H9 (cell line): ENCODE measurements at regions not wholly inside any gene's neighbourhood (a gene's known extent, or its start where the extent isn't known, plus 50 kb on each side); places are given as distances from the start of the nearest gene placed in this dataset.

Experiments used
- DNase-seq: peaks from one replicate; pipeline ENCODE4 v3.0.0-alpha.2; 2017
- H2AFZ ChIP-seq: one replicate; pipeline ENCODE4 v1.6.1; 2013; ENCODE audit warnings: mild to moderate bottlenecking, low read length, control low read depth, moderate library complexity
- H2AK5ac ChIP-seq: 2 replicates; pipeline ENCODE4 v1.6.1; 2013; ENCODE audit warnings: low read length, control low read depth, mixed read lengths; ENCODE audit not compliant: insufficient read length
- H2BK120ac ChIP-seq: one replicate; pipeline ENCODE4 v1.6.1; 2013; ENCODE audit warnings: low read depth, mild to moderate bottlenecking, low read length, control low read depth, inconsistent platforms; ENCODE audit not compliant: poor library complexity, severe bottlenecking
- H2BK12ac ChIP-seq: 2 replicates; pipeline ENCODE4 v1.6.1; 2013; ENCODE audit warnings: low read length, control low read depth, mixed read lengths, low read depth; ENCODE audit not compliant: insufficient read length
- H2BK15ac ChIP-seq: 2 replicates; pipeline ENCODE4 v1.6.1; 2013; ENCODE audit warnings: low read depth, low read length, control low read depth
- H2BK20ac ChIP-seq: one replicate; pipeline ENCODE4 v1.6.1; 2013; ENCODE audit warnings: low read depth, mild to moderate bottlenecking, low read length, control low read depth, inconsistent platforms; ENCODE audit not compliant: poor library complexity, severe bottlenecking
- H2BK5ac ChIP-seq: 2 replicates; pipeline ENCODE4 v1.6.1; 2013; ENCODE audit warnings: low read length, control low read depth, mixed read lengths; ENCODE audit not compliant: insufficient read length
- H3K14ac ChIP-seq: 2 replicates; pipeline ENCODE4 v1.6.1; 2013; ENCODE audit warnings: low read length, control low read depth; ENCODE audit not compliant: insufficient read depth
- H3K18ac ChIP-seq: 2 replicates; pipeline ENCODE4 v1.6.1; 2013; ENCODE audit warnings: low read depth, mild to moderate bottlenecking, mixed read lengths, low read length, control low read depth; ENCODE audit not compliant: insufficient read length
- H3K23ac ChIP-seq: 2 replicates; pipeline ENCODE4 v1.6.1; 2013; ENCODE audit warnings: low read length, control low read depth, mixed read lengths, low read depth; ENCODE audit not compliant: insufficient read length
- H3K23me2 ChIP-seq: 2 replicates; pipeline ENCODE4 v1.6.1; 2013; ENCODE audit warnings: low read depth, mild to moderate bottlenecking, mixed read lengths, low read length, control low read depth; ENCODE audit not compliant: insufficient read length, poor library complexity, severe bottlenecking
- H3K27ac ChIP-seq: 2 replicates; pipeline ENCODE4 v1.5.1; 2013; ENCODE audit warnings: low read length, control low read depth, mixed read lengths, low read depth; ENCODE audit not compliant: insufficient read length
- H3K27me3 ChIP-seq: 2 replicates; pipeline ENCODE4 v1.6.1; 2013; ENCODE audit warnings: low read length, control low read depth, inconsistent platforms; ENCODE audit not compliant: insufficient read depth
- H3K4ac ChIP-seq: 2 replicates; pipeline ENCODE4 v1.6.1; 2013; ENCODE audit warnings: low read depth, mild to moderate bottlenecking, control low read depth, inconsistent platforms, low read length, moderate library complexity
- H3K4me1 ChIP-seq: 2 replicates; pipeline ENCODE4 v1.6.1; 2013; ENCODE audit warnings: low read length, control low read depth, inconsistent platforms; ENCODE audit not compliant: insufficient read depth
- H3K4me2 ChIP-seq: 2 replicates; pipeline ENCODE4 v1.6.1; 2013; ENCODE audit warnings: low read length, control low read depth, mixed read lengths; ENCODE audit not compliant: insufficient read length, insufficient read depth
- H3K56ac ChIP-seq: 2 replicates; pipeline ENCODE4 v1.6.1; 2013; ENCODE audit warnings: low read depth, mild to moderate bottlenecking, mixed read lengths, low read length, control low read depth; ENCODE audit not compliant: insufficient read length
- H3K79me1 ChIP-seq: 2 replicates; pipeline ENCODE4 v1.6.1; 2013; ENCODE audit warnings: low read depth, mild to moderate bottlenecking, moderate library complexity, low read length, control low read depth, inconsistent platforms; ENCODE audit not compliant: insufficient read depth, poor library complexity, severe bottlenecking
- H3K79me2 ChIP-seq: 2 replicates; pipeline ENCODE4 v1.6.1; 2013; ENCODE audit warnings: low read length, control low read depth, inconsistent platforms; ENCODE audit not compliant: insufficient read depth
- H3K9ac ChIP-seq: 2 replicates; pipeline ENCODE4 v1.6.1; 2013; ENCODE audit warnings: low read length, control low read depth, mixed read lengths; ENCODE audit not compliant: insufficient read length; ENCODE audit errors: extremely low read depth
- H3K9me3 ChIP-seq: one replicate; pipeline ENCODE4 v1.6.1; 2013; ENCODE audit warnings: low read depth, low read length, inconsistent platforms; ENCODE audit not compliant: control insufficient read depth
- H3T11ph ChIP-seq: one replicate; pipeline ENCODE4 v1.6.1; 2013; ENCODE audit warnings: mild to moderate bottlenecking, low read length, control low read depth, inconsistent platforms
- H4K20me1 ChIP-seq: one replicate; pipeline ENCODE4 v1.6.1; 2013; ENCODE audit not compliant: control insufficient read depth, insufficient read length, insufficient read depth
- H4K5ac ChIP-seq: 2 replicates; pipeline ENCODE4 v1.6.1; 2013; ENCODE audit warnings: low read depth, mild to moderate bottlenecking, mixed read lengths, low read length, control low read depth; ENCODE audit not compliant: insufficient read length
- H4K8ac ChIP-seq: replicated peaks from 2 replicates; pipeline ENCODE4 v1.6.1; 2013; ENCODE audit warnings: low read length, control low read depth, mixed read lengths, low read depth; ENCODE audit not compliant: insufficient read length
- H4K91ac ChIP-seq: 2 replicates; pipeline ENCODE4 v1.6.1; 2013; ENCODE audit warnings: low read depth, mild to moderate bottlenecking, moderate library complexity, mixed read lengths, low read length, control low read depth; ENCODE audit not compliant: insufficient read length
- H3K27ac Mint-ChIP-seq, 3 experiments: 2 replicates in 2 of 3; 3 replicates in 1 of 3; pipeline ENCODE4 v1.8.0; 2020 to 2021; ENCODE audit warnings: mixed read lengths in 3 of 3, mild to moderate bottlenecking in 1 of 3, moderate library complexity in 1 of 3
- H3K27me3 Mint-ChIP-seq: 2 replicates; pipeline ENCODE4 v1.8.0; 2021; ENCODE audit warnings: low read depth, mild to moderate bottlenecking, moderate library complexity, mixed read lengths
- H3K36me3 Mint-ChIP-seq, 3 experiments: 2 replicates in 2 of 3; 3 replicates in 1 of 3; pipeline ENCODE4 v1.8.0; 2020 to 2021; ENCODE audit warnings: low read depth in 3 of 3, mixed read lengths in 3 of 3; ENCODE audit not compliant: insufficient read depth in 1 of 3
- H3K4me1 Mint-ChIP-seq, 2 experiments: 2 replicates each; pipeline ENCODE4 v1.8.0; 2020; ENCODE audit warnings: mixed read lengths in 2 of 2
- H3K4me3 Mint-ChIP-seq, 2 experiments: 2 replicates in 1 of 2; 3 replicates in 1 of 2; pipeline ENCODE4 v1.8.0; 2020 to 2021; ENCODE audit warnings: mild to moderate bottlenecking in 2 of 2, mixed read lengths in 2 of 2, moderate library complexity in 1 of 2
- H3K9me3 Mint-ChIP-seq, 2 experiments: 2 replicates in 1 of 2; 3 replicates in 1 of 2; pipeline ENCODE4 v1.8.0; 2020; ENCODE audit warnings: mild to moderate bottlenecking in 2 of 2, mixed read lengths in 2 of 2, moderate library complexity in 1 of 2
- TF ChIP-seq, protein P1 (sequence below): fragments of 200-600 bp; sonication (generic); conservative IDR thresholded peaks from 3 replicates; pipeline ENCODE4 v1.8.0; 2021; ENCODE audit warnings: antibody characterized with exemption, mild to moderate bottlenecking

DNA sequence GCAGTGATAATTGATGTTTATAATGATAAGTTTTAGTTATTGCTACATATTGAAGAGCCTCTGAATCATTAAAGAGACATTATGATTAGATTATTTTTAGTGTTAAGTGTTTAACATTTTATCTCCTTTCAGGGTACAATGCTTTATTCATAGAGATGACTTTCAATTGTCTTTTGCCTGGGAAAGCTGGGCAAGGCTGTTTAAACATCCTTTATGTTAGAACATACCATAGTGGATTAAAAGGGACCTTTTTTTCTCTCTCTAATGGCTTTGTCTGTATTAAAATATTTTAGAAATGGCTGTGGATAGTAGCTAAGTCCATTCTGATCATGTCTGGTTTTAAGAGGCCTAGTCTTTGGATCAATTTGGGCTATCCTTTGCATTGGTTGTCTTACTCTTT, 427.5 kb upstream of the MIS18BP1 start:
- H2BK15ac ChIP-seq: no peak overlapping the region
- no peak overlapping the region for H3K14ac ChIP-seq
- no peak for DNase-seq
- Mint-ChIP-seq H3K27ac (no peak overlapping the region), H3K4me3 (no peak overlapping the region), H3K27me3 (no peaks in the 10 kb centered on the region), H3K36me3 (no peaks in the 10 kb centered on the region), H3K9me3 (peaks cover 6 to 10% of the 10 kb centered on the region in 2 experiments; a peak in 3 of 5 replicates), H3K4me1 (no peaks in the 10 kb centered on the region)
- no peak overlapping the region for H3K4me2 ChIP-seq
- no peak overlapping the region for H4K8ac ChIP-seq
- H3K23me2 ChIP-seq: no peaks in the 10 kb centered on the region
- no peak overlapping the region for H2BK120ac ChIP-seq
- H2BK5ac ChIP-seq: no peak overlapping the region
- no peaks in the 10 kb centered on the region for H3K79me1 ChIP-seq
- H3K23ac ChIP-seq: no peak overlapping the region
- H3K9me3 ChIP-seq: no peaks in the 10 kb centered on the region
- no peak overlapping the region for H4K91ac ChIP-seq
- H2AFZ ChIP-seq: no peak overlapping the region
- no peaks in the 10 kb centered on the region for H3K79me2 ChIP-seq
- H3K27ac ChIP-seq: no peak overlapping the region
- no peak overlapping the region for H3K4ac ChIP-seq
- no peak overlapping the region for H3K56ac ChIP-seq
- no peak overlapping the region for H4K5ac ChIP-seq
- H3K9ac ChIP-seq: no peak overlapping the region
- H3K4me1 ChIP-seq: no peaks in the 10 kb centered on the region
- H3T11ph ChIP-seq: no peak overlapping the region
- no peak overlapping the region for H3K18ac ChIP-seq
- H4K20me1 ChIP-seq: no peaks in the 10 kb centered on the region
- no peak overlapping the region for H2AK5ac ChIP-seq
- TF ChIP-seq, protein P1, sequence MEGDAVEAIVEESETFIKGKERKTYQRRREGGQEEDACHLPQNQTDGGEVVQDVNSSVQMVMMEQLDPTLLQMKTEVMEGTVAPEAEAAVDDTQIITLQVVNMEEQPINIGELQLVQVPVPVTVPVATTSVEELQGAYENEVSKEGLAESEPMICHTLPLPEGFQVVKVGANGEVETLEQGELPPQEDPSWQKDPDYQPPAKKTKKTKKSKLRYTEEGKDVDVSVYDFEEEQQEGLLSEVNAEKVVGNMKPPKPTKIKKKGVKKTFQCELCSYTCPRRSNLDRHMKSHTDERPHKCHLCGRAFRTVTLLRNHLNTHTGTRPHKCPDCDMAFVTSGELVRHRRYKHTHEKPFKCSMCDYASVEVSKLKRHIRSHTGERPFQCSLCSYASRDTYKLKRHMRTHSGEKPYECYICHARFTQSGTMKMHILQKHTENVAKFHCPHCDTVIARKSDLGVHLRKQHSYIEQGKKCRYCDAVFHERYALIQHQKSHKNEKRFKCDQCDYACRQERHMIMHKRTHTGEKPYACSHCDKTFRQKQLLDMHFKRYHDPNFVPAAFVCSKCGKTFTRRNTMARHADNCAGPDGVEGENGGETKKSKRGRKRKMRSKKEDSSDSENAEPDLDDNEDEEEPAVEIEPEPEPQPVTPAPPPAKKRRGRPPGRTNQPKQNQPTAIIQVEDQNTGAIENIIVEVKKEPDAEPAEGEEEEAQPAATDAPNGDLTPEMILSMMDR: no peak
- H3K27me3 ChIP-seq: no peaks in the 10 kb centered on the region
- no peak overlapping the region for H2BK20ac ChIP-seq
- H2BK12ac ChIP-seq: no peak overlapping the region
